HepG2 (cell line): ENCODE measurements at regions not wholly inside any gene's neighbourhood (a gene's known extent, or its start where the extent isn't known, plus 50 kb on each side); places are given as distances from the start of the nearest gene placed in this dataset.

Experiments used
- ATAC-seq: fragments of 200-7000 bp; cut with Tn5 transposase; 3 replicates; pipeline ENCODE4 v1.9.1; 2020; ENCODE audit warnings: mild to moderate bottlenecking, moderate library complexity
- BruUV-seq: library from RNA; stranded (reverse); fragments of 400-500 nt; replicated peaks from 2 replicates; lab custom pipeline; 2021; lab: Mats Ljungman, UMichigan
- CTCF ChIA-PET: fragments of 300-600 bp; formaldehyde crosslinking; extraction: SDS; loops from one replicate; lab custom pipeline; 2021; ENCODE audit warnings: low total read pairs, inconsistent platforms, low intra/inter-chr PET ratio; lab: Yijun Ruan, JAX
- POLR2A ChIA-PET: fragments of 350-600 bp; sonication (Branson Sonifier 250); formaldehyde crosslinking; loops from one replicate; lab custom pipeline; 2020; ENCODE audit warnings: antibody characterized with exemption, inconsistent platforms; lab: Yijun Ruan, JAX
- DNase-seq: peaks from one replicate; pipeline ENCODE4 v3.0.0-alpha.2; 2015; ENCODE audit warnings: low spot score
- FAIRE-seq: peaks from 3 replicates; lab custom pipeline; 2011; peaks lifted over from hg19 to GRCh38; lab: Jason Lieb, UNC
- H2AFZ ChIP-seq: one replicate; pipeline ENCODE4 v1.6.1; 2011; ENCODE audit warnings: low read length, inconsistent platforms
- H3K27ac ChIP-seq: fragments of 300-600 bp; 3 replicates; pipeline ENCODE4 v1.8.0; 2011; ENCODE audit warnings: mixed run types, mild to moderate bottlenecking, mixed read lengths, low read length, inconsistent platforms; ENCODE audit not compliant: insufficient read depth; ENCODE audit errors: extremely low read length
- H3K27me3 ChIP-seq, 2 experiments: fragments of 200-600 bp in 1 of 2; 2 replicates in 1 of 2; 3 replicates in 1 of 2; pipeline versions ENCODE4 v1.6.0 to v1.8.0; 2011; ENCODE audit warnings: low read length in 2 of 2, mild to moderate bottlenecking in 2 of 2, moderate library complexity in 2 of 2, inconsistent platforms in 1 of 2; ENCODE audit not compliant: insufficient read depth in 2 of 2, control insufficient read depth in 1 of 2
- H3K36me3 ChIP-seq, 2 experiments: fragments of 200-600 bp in 1 of 2; replicated peaks in 1 of 2; 2 replicates in 1 of 2; 3 replicates in 1 of 2; pipeline versions ENCODE4 v1.5.1 to v1.8.0; 2011; ENCODE audit warnings: low read length in 2 of 2, inconsistent platforms in 1 of 2; ENCODE audit not compliant: insufficient read depth in 2 of 2, control insufficient read depth in 1 of 2
- H3K4me1 ChIP-seq: 2 replicates; pipeline ENCODE4 v1.5.1; 2012; ENCODE audit warnings: low read length, inconsistent platforms; ENCODE audit not compliant: insufficient read depth
- H3K4me2 ChIP-seq: 2 replicates; pipeline ENCODE4 v1.6.0; 2011; ENCODE audit warnings: low read depth, low read length, inconsistent platforms
- H3K4me3 ChIP-seq, 3 experiments: fragments of 200-600 bp in 1 of 3; sonication (generic), shearing (Covaris generic) in 1 of 3; replicated peaks in 1 of 3; 2 replicates each; pipeline ENCODE4 v1.5.1; 2011 to 2016; ENCODE audit warnings: low read length in 3 of 3, inconsistent platforms in 2 of 3, low read depth in 2 of 3, mild to moderate bottlenecking in 2 of 3, control low read depth in 1 of 3, mixed read lengths in 1 of 3; ENCODE audit not compliant: insufficient read depth in 1 of 3
- H3K79me2 ChIP-seq: one replicate; pipeline ENCODE4 v1.6.1; 2011; ENCODE audit warnings: low read length, inconsistent platforms; ENCODE audit not compliant: insufficient read depth
- H3K9ac ChIP-seq: 2 replicates; pipeline ENCODE4 v1.6.0; 2011; ENCODE audit warnings: mild to moderate bottlenecking, low read depth, low read length, inconsistent platforms; ENCODE audit not compliant: insufficient read depth
- H3K9me3 ChIP-seq: 2 replicates; pipeline ENCODE4 v1.5.1; 2012; ENCODE audit warnings: mild to moderate bottlenecking, low read length
- H4K20me1 ChIP-seq: 2 replicates; pipeline ENCODE4 v1.6.0; 2011; ENCODE audit warnings: inconsistent platforms, mild to moderate bottlenecking, low read length, moderate library complexity; ENCODE audit not compliant: insufficient read depth
- CCDC6 ChIP-seq: sonication (generic); formaldehyde crosslinking; IDR thresholded peaks from 2 replicates; pipeline ENCODE4 v1.8.1; 2022; ENCODE audit warnings: mild to moderate bottlenecking, missing genetic modification reagents, moderate library complexity
- CTCF ChIP-seq: sonication (generic); formaldehyde crosslinking; IDR thresholded peaks from 2 replicates; pipeline ENCODE4 v1.5.0; 2020; ENCODE audit warnings: mild to moderate bottlenecking, missing genetic modification reagents, moderate library complexity
- DMAP1 ChIP-seq: IDR thresholded peaks from 2 replicates; pipeline ENCODE4 v1.6.1; 2016
- MAFK ChIP-seq, 2 experiments: IDR thresholded peaks in 1 of 2; conservative IDR thresholded peaks in 1 of 2; 2 replicates each; pipeline ENCODE4 v1.6.1; 2011; ENCODE audit warnings: improper control_type of control experiment in 2 of 2, low read length in 2 of 2
- NFIB ChIP-seq: sonication (generic); formaldehyde crosslinking; IDR thresholded peaks from 2 replicates; pipeline ENCODE4 v1.9.0; 2021; ENCODE audit warnings: missing genetic modification reagents, mild to moderate bottlenecking, borderline replicate concordance
- NFIC ChIP-seq: IDR thresholded peaks from 2 replicates; pipeline ENCODE4 v1.6.1; 2012; ENCODE audit warnings: mild to moderate bottlenecking, low read length, inconsistent platforms
- PHF8 ChIP-seq: sonication (generic); formaldehyde crosslinking; IDR thresholded peaks from 2 replicates; pipeline ENCODE4 v1.5.0; 2020; ENCODE audit warnings: missing genetic modification reagents
- SMARCE1 ChIP-seq: fragments of 450-650 bp; IDR thresholded peaks from 2 replicates; pipeline ENCODE4 v1.6.1; 2017; ENCODE audit warnings: borderline replicate concordance
- TEF ChIP-seq: sonication (generic); formaldehyde crosslinking; IDR thresholded peaks from 2 replicates; pipeline ENCODE4 v1.5.0; 2020; ENCODE audit warnings: missing genetic modification reagents
- ZBTB42 ChIP-seq: sonication (generic); formaldehyde crosslinking; IDR thresholded peaks from 2 replicates; pipeline ENCODE4 v1.5.0; 2020; ENCODE audit warnings: mild to moderate bottlenecking, missing genetic modification reagents
- ZFP41 ChIP-seq: sonication (generic); formaldehyde crosslinking; IDR thresholded peaks from 2 replicates; pipeline ENCODE4 v1.4.0; 2020; ENCODE audit warnings: mild to moderate bottlenecking, missing genetic modification reagents, borderline replicate concordance
- ZNF510 ChIP-seq: sonication (generic); formaldehyde crosslinking; IDR thresholded peaks from 2 replicates; pipeline ENCODE4 v1.4.0; 2020; ENCODE audit warnings: low read depth, mild to moderate bottlenecking, missing genetic modification reagents
- ZNF552 ChIP-seq: sonication (generic); formaldehyde crosslinking; IDR thresholded peaks from 2 replicates; pipeline ENCODE4 v1.9.0; 2022; ENCODE audit warnings: missing genetic modification reagents, mild to moderate bottlenecking, borderline replicate concordance
- ZNF687 ChIP-seq: sonication (generic); formaldehyde crosslinking; IDR thresholded peaks from 2 replicates; pipeline ENCODE4 v1.5.1; 2020; ENCODE audit warnings: mild to moderate bottlenecking, missing genetic modification reagents, moderate library complexity
- WGBS: methylation state at CpG from one replicate; pipeline ENCODE4 v1.1.6; 2017; ENCODE audit warnings: low lambda C conversion rate; 5-methylcytosine and 5-hydroxymethylcytosine counted together
- in situ Hi-C: cut with HindIII; loops from 2 replicates; pipeline ENCODE4 v1.10.0; 2017; ENCODE audit warnings: low pct_unique_long_range_greater_than_20kb; ENCODE audit not compliant: extremely low pct_ligation_motif_present
- intact Hi-C: fragments of 100-400 bp; cut with micrococcal nuclease; formaldehyde crosslinking; loops from one replicate; pipeline ENCODE4 v1.10.0; 2022; ENCODE audit not compliant: unreplicated experiment

- Histone ChIP-seq H2AFZ (no peak overlapping the region), H3K4me2 (no peak overlapping the region), H3K9me3 (no peaks in the 10 kb centered on the region), H3K4me1 (no peaks in the 10 kb centered on the region), H3K36me3 (no peaks in the 10 kb centered on the region), H3K79me2 (no peaks in the 10 kb centered on the region), H3K27me3 (peaks cover 0 to 6% of the 10 kb centered on the region in 2 experiments; a peak in 1 of 5 replicates), H4K20me1 (no peaks in the 10 kb centered on the region), H3K27ac (no peak overlapping the region), H3K9ac (no peak overlapping the region), H3K4me3 (no peak overlapping the region)
- FAIRE-seq (no peak), DNase-seq (no peak), ATAC-seq (no peak)
- no TSS peak for BruUV-seq
- CTCF ChIA-PET: no interaction called here
- 15% methylated on average over 6 of the region's 7 CpGs for WGBS
- POLR2A ChIA-PET: no interaction called here
- in situ Hi-C loops: loop anchor here (25.0 kb wide), 1 partner anchor 634 kb away; no protein-coding TSS in a partner anchor
- intact Hi-C loops: no loop called here
- no peak for TF ChIP-seq TEF
- no peak for TF ChIP-seq SMARCE1
- no peak for TF ChIP-seq ZNF552 (CRISPR knock-in tag)
- no peak for TF ChIP-seq CCDC6
- TF ChIP-seq NFIB: no peak
- no peak for TF ChIP-seq ZBTB42 (CRISPR knock-in tag)
- no peak for TF ChIP-seq ZNF687 (CRISPR knock-in tag)
- TF ChIP-seq ZFP41: no peak
- no peak for TF ChIP-seq NFIC
- TF ChIP-seq PHF8 (CRISPR knock-in tag): no peak
- TF ChIP-seq ZNF510: no peak
- TF ChIP-seq DMAP1 (CRISPR knock-in tag): no peak
- no peak for TF ChIP-seq MAFK (conservative IDR thresholded peaks at IDR 0.05 in 1 of 2, IDR thresholded peaks at IDR 0.05 in 1 of 2; ENCODE audit: low read length in 2 of 2)
- TF ChIP-seq CTCF (CRISPR knock-in tag): no peak
These were observed 513.9 kb downstream of the DIRAS2 start for GRCh38 chr9:90128587-90129190.
